HCT116 (cell line): ENCODE measurements at regions not wholly inside any gene's neighbourhood (a gene's known extent, or its start where the extent isn't known, plus 50 kb on each side); places are given as distances from the start of the nearest gene placed in this dataset.

Source experiments
- ATAC-seq: fragments of 200-7000 bp; cut with Tn5 transposase; 2 replicates; pipeline ENCODE4 v1.9.1; 2020; ENCODE audit warnings: mild to moderate bottlenecking, moderate library complexity
- BruUV-seq: library from RNA; stranded (reverse); fragments of 400-500 nt; replicated peaks from 2 replicates; lab custom pipeline; 2021; lab: Mats Ljungman, UMichigan
- CTCF ChIA-PET: fragments of 300-600 bp; sonication (Branson Sonifier 250); formaldehyde crosslinking; loops from one replicate; lab custom pipeline; 2021; ENCODE audit warnings: antibody characterized with exemption; lab: Charles Lee
- POLR2A ChIA-PET: fragments of 300-600, 350-600 bp; sonication (Branson Sonifier 250); formaldehyde crosslinking; loops from one replicate; lab custom pipeline; 2021; ENCODE audit warnings: antibody characterized with exemption; lab: Charles Lee
- RAD21 ChIA-PET, 2 experiments: fragments of 300-600 bp; sonication (Branson Sonifier 250); formaldehyde crosslinking; loops; one replicate each; lab custom pipeline; 2023; ENCODE audit warnings: low total read pairs in 2 of 2; ENCODE audit not compliant: uncharacterized antibody in 2 of 2, unreplicated experiment in 2 of 2, low non-redundant PET in 1 of 2; lab: Charles Lee
- DNase-seq: peaks from one replicate; pipeline ENCODE4 v3.0.0-alpha.2; 2010; ENCODE audit warnings: low read depth, low spot score
- H2AFZ ChIP-seq: fragments of 200-600 bp; shearing (Covaris generic), sonication (generic); 2 replicates; pipeline ENCODE4 v1.6.1; 2017; ENCODE audit warnings: low read depth, mixed run types, mixed read lengths, antibody characterized with exemption, low read length; ENCODE audit not compliant: poor library complexity, severe bottlenecking
- H3K27ac ChIP-seq: 2 replicates; pipeline ENCODE4 v1.5.1; 2012; ENCODE audit warnings: low read depth, low read length
- H3K27me3 ChIP-seq: fragments of 200-600 bp; sonication (generic); 2 replicates; pipeline ENCODE4 v1.6.1; 2016; ENCODE audit warnings: mixed run types, low read length, mixed read lengths; ENCODE audit not compliant: insufficient read depth
- H3K36me3 ChIP-seq, 2 experiments: fragments of 200-500 bp in 1 of 2; fragments of 200-600 bp in 1 of 2; sonication (Bioruptor generic) in 1 of 2; sonication (generic) in 1 of 2; 2 replicates each; pipeline versions ENCODE4 v1.5.1 to v1.6.1; 2014 to 2016; ENCODE audit warnings: low read length in 2 of 2, inconsistent platforms in 1 of 2, mixed read lengths in 1 of 2, mixed run types in 1 of 2; ENCODE audit not compliant: insufficient read depth in 2 of 2, control insufficient read depth in 1 of 2
- H3K4me1 ChIP-seq, 2 experiments: fragments of 200-600 bp in 1 of 2; sonication (generic) in 1 of 2; 2 replicates each; pipeline versions ENCODE4 v1.5.1 to v1.6.1; 2012 to 2017; ENCODE audit warnings: low read length in 2 of 2, inconsistent platforms in 1 of 2, mild to moderate bottlenecking in 1 of 2, mixed read lengths in 1 of 2, mixed run types in 1 of 2, moderate library complexity in 1 of 2; ENCODE audit not compliant: insufficient read depth in 2 of 2, control insufficient read depth in 1 of 2
- H3K4me2 ChIP-seq: fragments of 200-600 bp; sonication (generic); 2 replicates; pipeline ENCODE4 v1.6.1; 2017; ENCODE audit warnings: mixed run types, low read length, mixed read lengths
- H3K4me3 ChIP-seq, 2 experiments: fragments of 200-600 bp in 1 of 2; sonication (generic) in 1 of 2; replicated peaks in 1 of 2; 2 replicates each; pipeline ENCODE4 v1.5.1; 2011 to 2016; ENCODE audit warnings: low read length in 2 of 2, control low read depth in 1 of 2, low read depth in 1 of 2, mild to moderate bottlenecking in 1 of 2, mixed read lengths in 1 of 2, mixed run types in 1 of 2
- H3K79me2 ChIP-seq: fragments of 200-600 bp; sonication (generic); 2 replicates; pipeline ENCODE4 v1.6.1; 2017; ENCODE audit warnings: mild to moderate bottlenecking, mixed run types, low read length, moderate library complexity, mixed read lengths; ENCODE audit not compliant: insufficient read depth
- H3K9ac ChIP-seq: fragments of 200-600 bp; sonication (generic); 2 replicates; pipeline ENCODE4 v1.6.1; 2016; ENCODE audit warnings: low read length, mixed read lengths
- H3K9me2 ChIP-seq: fragments of 200-600 bp; sonication (generic), shearing (Covaris generic); 2 replicates; pipeline ENCODE4 v1.6.1; 2017; ENCODE audit warnings: mixed run types, mild to moderate bottlenecking, moderate library complexity; ENCODE audit not compliant: insufficient read depth
- H3K9me3 ChIP-seq, 2 experiments: fragments of 200-500 bp in 1 of 2; fragments of 200-600 bp in 1 of 2; sonication (Bioruptor generic) in 1 of 2; sonication (generic) in 1 of 2; 2 replicates each; pipeline ENCODE4 v1.6.1; 2014 to 2017; ENCODE audit warnings: low read length in 2 of 2, mixed read lengths in 2 of 2, inconsistent platforms in 1 of 2, low read depth in 1 of 2, mild to moderate bottlenecking in 1 of 2, mixed run types in 1 of 2, moderate library complexity in 1 of 2; ENCODE audit not compliant: control insufficient read depth in 1 of 2, insufficient read depth in 1 of 2
- H4K20me1 ChIP-seq: fragments of 200-600 bp; sonication (generic), shearing (Covaris generic); 2 replicates; pipeline ENCODE4 v1.6.1; 2017; ENCODE audit warnings: mixed run types, mild to moderate bottlenecking, moderate library complexity; ENCODE audit not compliant: insufficient read depth
- CEBPB ChIP-seq: IDR thresholded peaks from 2 replicates; pipeline ENCODE4 v1.6.1; 2012; ENCODE audit warnings: low read depth
- EGR1 ChIP-seq: IDR thresholded peaks from 2 replicates; pipeline ENCODE4 v1.6.1; 2012; ENCODE audit warnings: low read depth
- ELF1 ChIP-seq: IDR thresholded peaks from 2 replicates; pipeline ENCODE4 v1.6.1; 2012; ENCODE audit warnings: low read depth, borderline replicate concordance
- EZH2 ChIP-seq: fragments of 200-600 bp; sonication (generic); IDR thresholded peaks from 2 replicates; pipeline ENCODE4 v1.6.1; 2017; ENCODE audit warnings: antibody characterized with exemption, mixed run types
- SIN3A ChIP-seq: IDR thresholded peaks from 2 replicates; pipeline ENCODE4 v1.6.1; 2012; ENCODE audit warnings: low read depth
- SP1 ChIP-seq: IDR thresholded peaks from 2 replicates; pipeline ENCODE4 v1.6.1; 2012; ENCODE audit warnings: low read depth
- TCF7L2 ChIP-seq: IDR thresholded peaks from 2 replicates; pipeline ENCODE4 v1.7.0; 2011; ENCODE audit warnings: borderline replicate concordance, inconsistent platforms; ENCODE audit not compliant: insufficient read depth, insufficient read length; ENCODE audit errors: extremely low read depth
- YY1 ChIP-seq: IDR thresholded peaks from 2 replicates; pipeline ENCODE4 v1.6.1; 2011; ENCODE audit warnings: low read length, low read depth, moderate library complexity, mild to moderate bottlenecking; ENCODE audit not compliant: insufficient replicate concordance; ENCODE audit errors: extremely low read depth
- ZFX ChIP-seq: fragments of 450-650 bp; IDR thresholded peaks from 2 replicates; pipeline ENCODE4 v1.6.1; 2017
- intact Hi-C: fragments of 100-400 bp; cut with micrococcal nuclease; formaldehyde crosslinking; loops from 2 replicates; pipeline ENCODE4 v1.10.0; 2022
- TF ChIP-seq, protein P1 (sequence below): IDR thresholded peaks from 2 replicates; pipeline ENCODE4 v1.6.1; 2012; ENCODE audit warnings: low read depth
- TF ChIP-seq, protein P2 (sequence below): IDR thresholded peaks from 2 replicates; pipeline ENCODE4 v1.6.1; 2012

- CTCF ChIA-PET, result no interaction called here
Measured at GRCh38 chr7:19290968-19291367, 145.7 kb upstream of the FERD3L start.

More at GRCh38 chr7:19290968-19291367, 145.7 kb upstream of the FERD3L start:
- no peaks in the 10 kb centered on the region for H3K79me2 ChIP-seq
- no peak overlapping the region for H3K4me2 ChIP-seq
- no peaks in the 10 kb centered on the region for H3K9me3 ChIP-seq
- TF ChIP-seq TCF7L2 (no peak), ELF1 (no peak), ZFX (no peak), EGR1 (no peak), SIN3A (no peak), CEBPB (no peak), EZH2 (no peak), SP1 (no peak), YY1 (no peak)
- TF ChIP-seq, protein P1, sequence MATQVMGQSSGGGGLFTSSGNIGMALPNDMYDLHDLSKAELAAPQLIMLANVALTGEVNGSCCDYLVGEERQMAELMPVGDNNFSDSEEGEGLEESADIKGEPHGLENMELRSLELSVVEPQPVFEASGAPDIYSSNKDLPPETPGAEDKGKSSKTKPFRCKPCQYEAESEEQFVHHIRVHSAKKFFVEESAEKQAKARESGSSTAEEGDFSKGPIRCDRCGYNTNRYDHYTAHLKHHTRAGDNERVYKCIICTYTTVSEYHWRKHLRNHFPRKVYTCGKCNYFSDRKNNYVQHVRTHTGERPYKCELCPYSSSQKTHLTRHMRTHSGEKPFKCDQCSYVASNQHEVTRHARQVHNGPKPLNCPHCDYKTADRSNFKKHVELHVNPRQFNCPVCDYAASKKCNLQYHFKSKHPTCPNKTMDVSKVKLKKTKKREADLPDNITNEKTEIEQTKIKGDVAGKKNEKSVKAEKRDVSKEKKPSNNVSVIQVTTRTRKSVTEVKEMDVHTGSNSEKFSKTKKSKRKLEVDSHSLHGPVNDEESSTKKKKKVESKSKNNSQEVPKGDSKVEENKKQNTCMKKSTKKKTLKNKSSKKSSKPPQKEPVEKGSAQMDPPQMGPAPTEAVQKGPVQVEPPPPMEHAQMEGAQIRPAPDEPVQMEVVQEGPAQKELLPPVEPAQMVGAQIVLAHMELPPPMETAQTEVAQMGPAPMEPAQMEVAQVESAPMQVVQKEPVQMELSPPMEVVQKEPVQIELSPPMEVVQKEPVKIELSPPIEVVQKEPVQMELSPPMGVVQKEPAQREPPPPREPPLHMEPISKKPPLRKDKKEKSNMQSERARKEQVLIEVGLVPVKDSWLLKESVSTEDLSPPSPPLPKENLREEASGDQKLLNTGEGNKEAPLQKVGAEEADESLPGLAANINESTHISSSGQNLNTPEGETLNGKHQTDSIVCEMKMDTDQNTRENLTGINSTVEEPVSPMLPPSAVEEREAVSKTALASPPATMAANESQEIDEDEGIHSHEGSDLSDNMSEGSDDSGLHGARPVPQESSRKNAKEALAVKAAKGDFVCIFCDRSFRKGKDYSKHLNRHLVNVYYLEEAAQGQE, result no peak
- TF ChIP-seq, protein P2, sequence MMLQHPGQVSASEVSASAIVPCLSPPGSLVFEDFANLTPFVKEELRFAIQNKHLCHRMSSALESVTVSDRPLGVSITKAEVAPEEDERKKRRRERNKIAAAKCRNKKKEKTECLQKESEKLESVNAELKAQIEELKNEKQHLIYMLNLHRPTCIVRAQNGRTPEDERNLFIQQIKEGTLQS, result no peak
- no peaks in the 10 kb centered on the region for H3K36me3 ChIP-seq
- ChIA-PET RAD21 (no interaction called here), POLR2A (no interaction called here)
- ATAC-seq (no peak), DNase-seq (no peak)
- no peaks in the 10 kb centered on the region for H4K20me1 ChIP-seq
- H3K4me1 ChIP-seq, result no peaks in the 10 kb centered on the region
- H3K9me2 ChIP-seq, result no peaks in the 10 kb centered on the region
- H3K9ac ChIP-seq, result no peak overlapping the region
- no peak overlapping the region for H2AFZ ChIP-seq
- H3K27ac ChIP-seq, result no peak overlapping the region
- intact Hi-C loops, result no loop called here
- H3K27me3 ChIP-seq, result no peaks in the 10 kb centered on the region
- no peak overlapping the region for H3K4me3 ChIP-seq
- BruUV-seq, result no TSS peak
